B cell (primary cell): ENCODE measurements at regions not wholly inside any gene's neighbourhood (a gene's known extent, or its start where the extent isn't known, plus 50 kb on each side); places are given as distances from the start of the nearest gene placed in this dataset.

Experiments used
- ATAC-seq: fragments of 200-7000 bp; cut with Tn5 transposase; one replicate; pipeline ENCODE4 v1.10.0; 2021; ENCODE audit warnings: low read depth, mild to moderate bottlenecking, moderate number of reproducible peaks, moderate library complexity
- CTCF ChIA-PET: fragments of 350-600 bp; sonication (Branson Sonifier 250); formaldehyde crosslinking; loops from one replicate; lab custom pipeline; 2021; ENCODE audit warnings: antibody characterized with exemption, inconsistent platforms; lab: Charles Lee
- POLR2A ChIA-PET: fragments of 350-600 bp; sonication (Branson Sonifier 250); formaldehyde crosslinking; loops from one replicate; lab custom pipeline; 2021; ENCODE audit warnings: antibody characterized with exemption; lab: Charles Lee
- DNase-seq: peaks from one replicate; pipeline ENCODE4 v3.0.0; 2013
- H2AFZ ChIP-seq: 2 replicates; pipeline ENCODE4 v1.6.1; 2012; ENCODE audit warnings: mild to moderate bottlenecking, low read depth, low read length; ENCODE audit not compliant: insufficient read depth, poor library complexity, severe bottlenecking
- H3K27ac ChIP-seq, 2 donors: 1 replicate in 1 of 2; 2 replicates in 1 of 2; pipeline ENCODE4 v1.5.1; 2012 to 2013; ENCODE audit warnings: low read length in 2 of 2, mild to moderate bottlenecking in 2 of 2, moderate library complexity in 1 of 2
- H3K27me3 ChIP-seq, 4 experiments: fragments of 200-600 bp in 1 of 4; sonication (generic) in 1 of 4; replicated peaks in 1 of 4; 1 replicate in 2 of 4; 2 replicates in 2 of 4; pipeline versions ENCODE4 v1.6.1 to v1.7.0; 2013 to 2016; ENCODE audit warnings: low read length in 3 of 4, mild to moderate bottlenecking in 2 of 4, mixed read lengths in 1 of 4, moderate library complexity in 1 of 4; ENCODE audit not compliant: insufficient read depth in 4 of 4, control insufficient read depth in 3 of 4; ENCODE audit errors: control extremely low read depth in 1 of 4
- H3K36me3 ChIP-seq, 2 experiments: replicated peaks in 1 of 2; 1 replicate in 1 of 2; 2 replicates in 1 of 2; pipeline versions ENCODE4 v1.6.1 to v1.7.1; 2013; ENCODE audit warnings: low read length in 1 of 2; ENCODE audit not compliant: insufficient read depth in 2 of 2, control insufficient read depth in 1 of 2; ENCODE audit errors: control extremely low read depth in 1 of 2, extremely low read depth in 1 of 2
- H3K4me1 ChIP-seq, 2 donors: fragments of 200-600 bp in 1 of 2; sonication (generic) in 1 of 2; 1 replicate in 1 of 2; 2 replicates in 1 of 2; pipeline versions ENCODE4 v1.5.1 to v1.6.1; 2013 to 2017; ENCODE audit warnings: low read length in 2 of 2; ENCODE audit not compliant: control insufficient read depth in 2 of 2, insufficient read depth in 2 of 2
- H3K4me2 ChIP-seq: replicated peaks from 2 replicates; pipeline ENCODE3; 2012; ENCODE audit warnings: mild to moderate bottlenecking, low read depth, low read length; ENCODE audit not compliant: poor library complexity, severe bottlenecking
- H3K4me3 ChIP-seq, 5 experiments: fragments of 200-600 bp in 1 of 5; sonication (generic) in 1 of 5; 1 replicate in 3 of 5; 2 replicates in 2 of 5; pipeline versions ENCODE4 v1.5.1 to v1.7.0; 2011 to 2016; ENCODE audit warnings: low read length in 4 of 5, mild to moderate bottlenecking in 4 of 5, low read depth in 2 of 5, control low read depth in 1 of 5, moderate library complexity in 1 of 5; ENCODE audit not compliant: insufficient read depth in 1 of 5; ENCODE audit errors: control extremely low read depth in 1 of 5, extremely low read depth in 1 of 5
- H3K79me2 ChIP-seq: fragments of 200-600 bp; sonication (generic); one replicate; pipeline ENCODE4 v1.6.0; 2016; ENCODE audit warnings: low read length; ENCODE audit not compliant: control insufficient read depth, insufficient read depth
- H3K9ac ChIP-seq: fragments of 200-600 bp; sonication (generic); 2 replicates; pipeline ENCODE4 v1.6.1; 2017; ENCODE audit warnings: mild to moderate bottlenecking, low read length, moderate library complexity
- H3K9me3 ChIP-seq, 3 donors: one replicate each; pipeline versions ENCODE4 v1.6.1 to v1.7.1; 2013; ENCODE audit warnings: low read length in 2 of 3; ENCODE audit not compliant: control insufficient read depth in 2 of 3, insufficient read depth in 1 of 3; ENCODE audit errors: control extremely low read depth in 1 of 3
- H4K20me1 ChIP-seq: 2 replicates; pipeline ENCODE4 v1.6.0; 2012; ENCODE audit warnings: mild to moderate bottlenecking, low read length; ENCODE audit not compliant: insufficient read depth, control insufficient read depth, poor library complexity, severe bottlenecking
- H3K27ac Mint-ChIP-seq: one replicate; pipeline ENCODE4 v1.8.0; 2021; ENCODE audit warnings: mixed read lengths
- H3K27me3 Mint-ChIP-seq: one replicate; pipeline ENCODE4 v1.8.0; 2021; ENCODE audit warnings: mixed read lengths
- H3K4me1 Mint-ChIP-seq: one replicate; pipeline ENCODE4 v1.8.0; 2021; ENCODE audit warnings: mixed read lengths
- H3K4me3 Mint-ChIP-seq: one replicate; pipeline ENCODE4 v1.8.0; 2021; ENCODE audit warnings: mixed read lengths
- H3K9me3 Mint-ChIP-seq: one replicate; pipeline ENCODE4 v1.8.0; 2022; ENCODE audit warnings: mixed read lengths; ENCODE audit not compliant: insufficient read depth
- EZH2 ChIP-seq: IDR thresholded peaks from 2 replicates; pipeline ENCODE4 v1.6.1; 2012; ENCODE audit warnings: borderline replicate concordance, low read depth, mild to moderate bottlenecking, moderate library complexity, low read length; ENCODE audit not compliant: insufficient read depth, poor library complexity, severe bottlenecking
- WGBS: methylation state at CpG from one replicate; pipeline ENCODE4 v1.1.5; 2013; ENCODE audit warnings: missing lambda C conversion rate; ENCODE audit not compliant: insufficient coverage; 5-methylcytosine and 5-hydroxymethylcytosine counted together
- intact Hi-C: fragments of 100-400 bp; cut with micrococcal nuclease; formaldehyde crosslinking; loops from one replicate; pipeline ENCODE4 v1.10.0; 2022
- TF ChIP-seq, protein P1 (sequence below): fragments of 200-600 bp; IDR thresholded peaks from one replicate; pipeline ENCODE4 v1.8.0; 2022; ENCODE audit warnings: antibody characterized with exemption, mild to moderate bottlenecking

DNA sequence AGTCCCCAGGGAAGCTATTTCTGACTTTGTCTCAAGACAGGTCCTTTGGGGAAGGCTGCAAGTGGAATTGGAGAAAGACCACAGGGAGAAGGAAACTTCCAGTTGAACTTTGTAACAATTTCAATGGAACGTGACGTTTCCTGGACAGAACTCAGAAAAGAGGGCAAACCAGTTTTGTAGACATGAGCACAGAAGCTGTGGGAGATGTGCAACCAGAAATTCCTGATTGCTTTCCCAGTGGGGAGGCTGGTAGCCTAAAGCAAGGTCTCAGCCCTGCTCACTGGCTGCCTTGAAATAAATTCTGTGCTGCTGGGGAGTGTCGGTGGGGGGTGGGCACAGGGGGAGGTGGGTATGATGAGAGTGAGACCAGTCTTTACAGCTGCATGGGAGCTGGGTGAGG lies 1206.7 kb upstream of the ADGRL2 start:
- Histone ChIP-seq H3K79me2 (no peaks in the 10 kb centered on the region), H3K9me3 (peaks cover 6 to 18% (median 6%) of the 10 kb centered on the region in 3 donors), H2AFZ (no peak overlapping the region), H3K27me3 (no peaks in the 10 kb centered on the region), H3K4me3 (no peak overlapping the region), H3K27ac (no peak overlapping the region), H3K4me1 (no peaks in the 10 kb centered on the region), H3K4me2 (no peak overlapping the region), H3K36me3 (no peaks in the 10 kb centered on the region), H3K9ac (no peak overlapping the region), H4K20me1 (no peaks in the 10 kb centered on the region)
- intact Hi-C loops: no loop called here
- peaks cover 6% of the 10 kb centered on the region for H3K9me3 Mint-ChIP-seq
- DNase-seq (no peak), ATAC-seq (no peak)
- TF ChIP-seq, protein P1, sequence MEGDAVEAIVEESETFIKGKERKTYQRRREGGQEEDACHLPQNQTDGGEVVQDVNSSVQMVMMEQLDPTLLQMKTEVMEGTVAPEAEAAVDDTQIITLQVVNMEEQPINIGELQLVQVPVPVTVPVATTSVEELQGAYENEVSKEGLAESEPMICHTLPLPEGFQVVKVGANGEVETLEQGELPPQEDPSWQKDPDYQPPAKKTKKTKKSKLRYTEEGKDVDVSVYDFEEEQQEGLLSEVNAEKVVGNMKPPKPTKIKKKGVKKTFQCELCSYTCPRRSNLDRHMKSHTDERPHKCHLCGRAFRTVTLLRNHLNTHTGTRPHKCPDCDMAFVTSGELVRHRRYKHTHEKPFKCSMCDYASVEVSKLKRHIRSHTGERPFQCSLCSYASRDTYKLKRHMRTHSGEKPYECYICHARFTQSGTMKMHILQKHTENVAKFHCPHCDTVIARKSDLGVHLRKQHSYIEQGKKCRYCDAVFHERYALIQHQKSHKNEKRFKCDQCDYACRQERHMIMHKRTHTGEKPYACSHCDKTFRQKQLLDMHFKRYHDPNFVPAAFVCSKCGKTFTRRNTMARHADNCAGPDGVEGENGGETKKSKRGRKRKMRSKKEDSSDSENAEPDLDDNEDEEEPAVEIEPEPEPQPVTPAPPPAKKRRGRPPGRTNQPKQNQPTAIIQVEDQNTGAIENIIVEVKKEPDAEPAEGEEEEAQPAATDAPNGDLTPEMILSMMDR: no peak
- no peak for TF ChIP-seq EZH2
- 95% methylated on average over 2 of the region's 3 CpGs for WGBS
- H3K27me3 Mint-ChIP-seq: no peaks in the 10 kb centered on the region
- ChIA-PET CTCF (no interaction called here), POLR2A (no interaction called here)
- no peaks in the 10 kb centered on the region for H3K4me1 Mint-ChIP-seq
- H3K27ac Mint-ChIP-seq: no peak overlapping the region
- H3K4me3 Mint-ChIP-seq: no peak overlapping the region

DNA sequence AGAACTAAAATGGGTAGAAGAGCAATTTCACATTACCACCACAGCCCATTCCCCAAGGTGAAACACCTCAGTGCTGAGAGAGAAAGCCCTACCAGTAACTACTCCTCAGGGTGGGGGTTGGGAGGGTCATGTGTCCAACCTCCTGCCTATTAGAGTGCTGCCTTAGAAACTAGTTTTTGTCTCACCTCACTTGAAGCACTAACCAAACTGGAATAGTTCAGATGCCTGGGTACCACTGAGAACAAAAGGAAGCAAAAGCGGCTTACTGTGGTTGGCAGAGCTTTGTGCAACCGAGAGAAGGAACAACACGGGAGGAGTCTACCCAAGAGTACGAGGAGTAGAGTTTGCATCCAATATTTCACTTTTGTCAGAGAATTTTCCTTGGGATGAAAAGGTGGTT lies 1207.5 kb upstream of the ADGRL2 start:
- H3K4me3 ChIP-seq: no peak overlapping the region
- CTCF ChIA-PET: no interaction called here
- POLR2A ChIA-PET: no interaction called here
- intact Hi-C loops: no loop called here
- Mint-ChIP-seq H3K27me3 (no peaks in the 10 kb centered on the region), H3K9me3 (peaks cover 5% of the 10 kb centered on the region), H3K27ac (no peak overlapping the region), H3K4me3 (no peak overlapping the region), H3K4me1 (no peaks in the 10 kb centered on the region)
- DNase-seq (no peak), ATAC-seq (no peak)
- H3K36me3 ChIP-seq: no peaks in the 10 kb centered on the region
- H3K27ac ChIP-seq: no peak overlapping the region
- 85% methylated on average over 4 of the region's 4 CpGs for WGBS
- no peak overlapping the region for H2AFZ ChIP-seq
- no peaks in the 10 kb centered on the region for H3K4me1 ChIP-seq
- TF ChIP-seq, protein P1: no peak
- TF ChIP-seq EZH2: no peak
- H3K27me3 ChIP-seq: no peaks in the 10 kb centered on the region
- peaks cover 5 to 18% (median 6%) of the 10 kb centered on the region in 3 donors for H3K9me3 ChIP-seq
- no peaks in the 10 kb centered on the region for H3K79me2 ChIP-seq
- H3K4me2 ChIP-seq: no peak overlapping the region
- no peaks in the 10 kb centered on the region for H4K20me1 ChIP-seq
- H3K9ac ChIP-seq: no peak overlapping the region
